ENCODE measurements at regions not wholly inside any gene's neighbourhood (a gene's known extent, or its start where the extent isn't known, plus 50 kb on each side); places are given as distances from the start of the nearest gene placed in this dataset.

GRCh38 chr13:108060111-108060510, 155.2 kb downstream of the LIG4 start:
- TF ChIP-seq, protein P1, sequence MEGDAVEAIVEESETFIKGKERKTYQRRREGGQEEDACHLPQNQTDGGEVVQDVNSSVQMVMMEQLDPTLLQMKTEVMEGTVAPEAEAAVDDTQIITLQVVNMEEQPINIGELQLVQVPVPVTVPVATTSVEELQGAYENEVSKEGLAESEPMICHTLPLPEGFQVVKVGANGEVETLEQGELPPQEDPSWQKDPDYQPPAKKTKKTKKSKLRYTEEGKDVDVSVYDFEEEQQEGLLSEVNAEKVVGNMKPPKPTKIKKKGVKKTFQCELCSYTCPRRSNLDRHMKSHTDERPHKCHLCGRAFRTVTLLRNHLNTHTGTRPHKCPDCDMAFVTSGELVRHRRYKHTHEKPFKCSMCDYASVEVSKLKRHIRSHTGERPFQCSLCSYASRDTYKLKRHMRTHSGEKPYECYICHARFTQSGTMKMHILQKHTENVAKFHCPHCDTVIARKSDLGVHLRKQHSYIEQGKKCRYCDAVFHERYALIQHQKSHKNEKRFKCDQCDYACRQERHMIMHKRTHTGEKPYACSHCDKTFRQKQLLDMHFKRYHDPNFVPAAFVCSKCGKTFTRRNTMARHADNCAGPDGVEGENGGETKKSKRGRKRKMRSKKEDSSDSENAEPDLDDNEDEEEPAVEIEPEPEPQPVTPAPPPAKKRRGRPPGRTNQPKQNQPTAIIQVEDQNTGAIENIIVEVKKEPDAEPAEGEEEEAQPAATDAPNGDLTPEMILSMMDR (conservative IDR thresholded peaks at IDR 0.05; ENCODE audit: low read depth, low read length): no peak
- TF ChIP-seq EZH2phosphoT487 (IDR thresholded peaks at IDR 0.05; ENCODE audit: borderline replicate concordance, low read length): no peak

Measured in PC-3 (cell line).